ENCODE measurements at regions not wholly inside any gene's neighbourhood (a gene's known extent, or its start where the extent isn't known, plus 50 kb on each side); places are given as distances from the start of the nearest gene placed in this dataset.

- no peak for DNase-seq
These were observed 826.4 kb downstream of the TUSC7 start for GRCh38 chr3:117536006-117536405.

GRCh38 chr3:117537949-117538348 lies 828.4 kb downstream of the TUSC7 start:
- no peak for DNase-seq

- no peak for DNase-seq
These were observed 830.1 kb downstream of the TUSC7 start for GRCh38 chr3:117539729-117540128.

GRCh38 chr3:117540597-117540996 lies 831.0 kb downstream of the TUSC7 start:
- no peak for DNase-seq

GRCh38 chr3:117541721-117542120 lies 832.1 kb downstream of the TUSC7 start:
- no peak for DNase-seq

- no peak for DNase-seq
These were observed 833.9 kb downstream of the TUSC7 start for GRCh38 chr3:117543521-117543920.

- no peak for DNase-seq
These were observed 835.9 kb downstream of the TUSC7 start for GRCh38 chr3:117545484-117545883.

GRCh38 chr3:117547956-117548550 lies 838.5 kb downstream of the TUSC7 start:
- no peak for DNase-seq

GRCh38 chr3:117548600-117548999 lies 839.0 kb downstream of the TUSC7 start:
- no peak for DNase-seq

- no peak for DNase-seq
These were observed 840.1 kb downstream of the TUSC7 start for GRCh38 chr3:117549716-117550115.

GRCh38 chr3:117550766-117551165 lies 841.2 kb downstream of the TUSC7 start:
- no peak for DNase-seq

GRCh38 chr3:117553461-117553860 lies 843.9 kb downstream of the TUSC7 start:
- DNase-seq = no peak

- DNase-seq = no peak
These were observed 847.2 kb downstream of the TUSC7 start for GRCh38 chr3:117556646-117557407.

- DNase-seq = no peak
These were observed 848.0 kb downstream of the TUSC7 start for GRCh38 chr3:117557464-117558090.

GRCh38 chr3:117558681-117559080 lies 849.1 kb downstream of the TUSC7 start:
- no peak for DNase-seq

GRCh38 chr3:117562000-117562399 lies 852.4 kb downstream of the TUSC7 start:
- no peak for DNase-seq

- DNase-seq = no peak
These were observed 853.5 kb downstream of the TUSC7 start for GRCh38 chr3:117563063-117563462.

- no peak for DNase-seq
These were observed 856.2 kb downstream of the TUSC7 start for GRCh38 chr3:117565777-117566176.

GRCh38 chr3:117566926-117567325 lies 857.3 kb downstream of the TUSC7 start:
- no peak for DNase-seq

GRCh38 chr3:117567382-117567781 lies 857.8 kb downstream of the TUSC7 start:
- no peak for DNase-seq

- no peak for DNase-seq
These were observed 858.3 kb downstream of the TUSC7 start for GRCh38 chr3:117567906-117568305.

GRCh38 chr3:117572786-117573185 lies 863.2 kb downstream of the TUSC7 start:
- DNase-seq = no peak

GRCh38 chr3:117580806-117581205 lies 871.2 kb downstream of the TUSC7 start:
- DNase-seq = no peak

GRCh38 chr3:117586161-117586560 lies 876.6 kb downstream of the TUSC7 start:
- no peak for DNase-seq
